Mesenchymal stem cell (in vitro differentiated cells and primary cell): ENCODE measurements at regions not wholly inside any gene's neighbourhood (a gene's known extent, or its start where the extent isn't known, plus 50 kb on each side); places are given as distances from the start of the nearest gene placed in this dataset.

ENCODE experiments used
- DNase-seq: peaks from one replicate; pipeline ENCODE4 v3.0.0-alpha.2; 2013
- H2AFZ ChIP-seq: one replicate; pipeline ENCODE4 v1.6.1; 2013; ENCODE audit warnings: low read depth, mild to moderate bottlenecking, control low read depth, inconsistent platforms, low read length, moderate library complexity
- H2AK5ac ChIP-seq: 2 replicates; pipeline ENCODE4 v1.6.1; 2013; ENCODE audit warnings: low read length, moderate library complexity, mild to moderate bottlenecking, inconsistent platforms; ENCODE audit not compliant: severe bottlenecking
- H2BK120ac ChIP-seq: one replicate; pipeline ENCODE4 v1.6.1; 2013; ENCODE audit warnings: low read depth, mild to moderate bottlenecking, inconsistent platforms, low read length, moderate library complexity
- H2BK12ac ChIP-seq, 2 experiments: one replicate each; pipeline ENCODE4 v1.6.1; 2013; ENCODE audit warnings: inconsistent platforms in 2 of 2, low read length in 2 of 2, mild to moderate bottlenecking in 2 of 2, moderate library complexity in 2 of 2, control low read depth in 1 of 2
- H2BK15ac ChIP-seq: one replicate; pipeline ENCODE4 v1.6.1; 2013; ENCODE audit warnings: mild to moderate bottlenecking, low read depth, inconsistent platforms; ENCODE audit not compliant: poor library complexity, severe bottlenecking
- H2BK5ac ChIP-seq: 2 replicates; pipeline ENCODE4 v1.6.1; 2013; ENCODE audit warnings: low read depth, mild to moderate bottlenecking, low read length, control low read depth, inconsistent platforms; ENCODE audit not compliant: poor library complexity, severe bottlenecking
- H3K14ac ChIP-seq, 2 experiments: one replicate each; pipeline ENCODE4 v1.6.1; 2013; ENCODE audit warnings: inconsistent platforms in 2 of 2, low read length in 2 of 2, control low read depth in 1 of 2, mild to moderate bottlenecking in 1 of 2, moderate library complexity in 1 of 2
- H3K18ac ChIP-seq, 2 experiments: one replicate each; pipeline ENCODE4 v1.6.1; 2013; ENCODE audit warnings: inconsistent platforms in 2 of 2, low read length in 2 of 2, control low read depth in 1 of 2, low read depth in 1 of 2, mild to moderate bottlenecking in 1 of 2
- H3K23ac ChIP-seq, 2 experiments: one replicate each; pipeline ENCODE4 v1.6.1; 2013; ENCODE audit warnings: inconsistent platforms in 2 of 2, low read length in 2 of 2, mild to moderate bottlenecking in 2 of 2, moderate library complexity in 2 of 2, control low read depth in 1 of 2
- H3K27ac ChIP-seq: 2 replicates; pipeline ENCODE4 v1.5.1; 2013; ENCODE audit warnings: mild to moderate bottlenecking, moderate library complexity, low read length, control low read depth, inconsistent platforms; ENCODE audit not compliant: poor library complexity, severe bottlenecking
- H3K27me3 ChIP-seq, 2 experiments: 2 replicates each; pipeline versions ENCODE4 v1.6.1 to v1.7.0; 2013; ENCODE audit warnings: low read length in 2 of 2, mild to moderate bottlenecking in 2 of 2, moderate library complexity in 2 of 2, control low read depth in 1 of 2, inconsistent platforms in 1 of 2; ENCODE audit not compliant: control insufficient read depth in 1 of 2, insufficient read depth in 1 of 2
- H3K36me3 ChIP-seq, 2 experiments: 2 replicates each; pipeline versions ENCODE4 v1.6.1 to v1.7.0; 2013; ENCODE audit warnings: low read length in 2 of 2, control low read depth in 1 of 2, inconsistent platforms in 1 of 2, low read depth in 1 of 2, mild to moderate bottlenecking in 1 of 2; ENCODE audit not compliant: insufficient read depth in 2 of 2, control insufficient read depth in 1 of 2
- H3K4ac ChIP-seq, 2 experiments: one replicate each; pipeline ENCODE4 v1.6.1; 2013; ENCODE audit warnings: inconsistent platforms in 2 of 2, low read length in 2 of 2, mild to moderate bottlenecking in 2 of 2, moderate library complexity in 2 of 2, control low read depth in 1 of 2, low read depth in 1 of 2
- H3K4me1 ChIP-seq: 2 replicates; pipeline ENCODE4 v1.6.1; 2013; ENCODE audit warnings: low read depth, low read length, control low read depth; ENCODE audit not compliant: control insufficient read depth, insufficient read depth
- H3K4me2 ChIP-seq: 2 replicates; pipeline ENCODE4 v1.6.1; 2013; ENCODE audit warnings: low read length, mild to moderate bottlenecking, inconsistent platforms; ENCODE audit not compliant: poor library complexity, severe bottlenecking
- H3K4me3 ChIP-seq, 2 experiments: 2 replicates each; pipeline versions ENCODE4 v1.5.1 to v1.7.0; 2013; ENCODE audit warnings: low read length in 2 of 2, mild to moderate bottlenecking in 2 of 2, control low read depth in 1 of 2, low read depth in 1 of 2; ENCODE audit not compliant: insufficient read depth in 1 of 2
- H3K79me1 ChIP-seq: replicated peaks from 2 replicates; pipeline ENCODE4 v1.6.1; 2013; ENCODE audit warnings: mild to moderate bottlenecking, control low read depth, low read length, inconsistent platforms; ENCODE audit not compliant: poor library complexity, severe bottlenecking
- H3K9ac ChIP-seq: 2 replicates; pipeline ENCODE4 v1.7.0; 2013; ENCODE audit warnings: mild to moderate bottlenecking, low read length, moderate library complexity
- H3K9me3 ChIP-seq: 2 replicates; pipeline ENCODE4 v1.7.0; 2013; ENCODE audit warnings: mild to moderate bottlenecking, low read length; ENCODE audit not compliant: control insufficient read depth
- H4K8ac ChIP-seq: one replicate; pipeline ENCODE4 v1.6.1; 2013; ENCODE audit warnings: inconsistent platforms, mild to moderate bottlenecking, low read length, moderate library complexity
- H4K91ac ChIP-seq: one replicate; pipeline ENCODE4 v1.6.1; 2013; ENCODE audit warnings: mild to moderate bottlenecking, low read length, inconsistent platforms
- WGBS: methylation state at CpG from one replicate; pipeline ENCODE4 v1.1.7; 2013; ENCODE audit warnings: mixed read lengths; 5-methylcytosine and 5-hydroxymethylcytosine counted together

DNA sequence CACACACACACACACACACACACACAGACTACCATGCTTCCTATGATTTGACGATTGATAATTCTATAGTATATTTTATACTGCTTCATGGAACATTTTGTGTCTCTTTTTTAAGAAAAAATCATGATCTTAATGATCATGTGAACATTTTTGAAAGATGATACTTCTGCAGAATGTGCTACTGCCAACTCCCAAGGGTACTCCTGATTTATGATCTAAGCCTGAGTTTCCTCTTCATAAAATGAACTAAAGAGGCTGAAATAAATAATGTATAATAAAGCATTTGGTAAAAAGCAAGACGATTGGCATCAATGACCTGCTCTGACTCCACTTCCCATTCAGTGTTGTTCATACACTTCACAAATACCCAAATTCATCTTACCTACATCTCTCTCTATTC lies 333.8 kb upstream of the RBMS3 start:
- Histone ChIP-seq H4K8ac (no peak overlapping the region), H3K4me1 (no peaks in the 10 kb centered on the region), H3K18ac (no peak overlapping the region), H2BK120ac (no peak overlapping the region), H3K79me1 (no peaks in the 10 kb centered on the region), H3K36me3 (no peaks in the 10 kb centered on the region), H2AFZ (no peak overlapping the region), H3K4me3 (no peak overlapping the region), H3K27me3 (no peaks in the 10 kb centered on the region), H2BK5ac (no peak overlapping the region), H3K4ac (no peak overlapping the region), H3K9ac (no peak overlapping the region), H3K4me2 (no peak overlapping the region), H3K23ac (no peak overlapping the region), H2BK15ac (no peak overlapping the region), H2BK12ac (no peak overlapping the region), H3K9me3 (no peaks in the 10 kb centered on the region), H2AK5ac (no peak overlapping the region), H3K27ac (no peak overlapping the region), H3K14ac (no peak overlapping the region), H4K91ac (no peak overlapping the region)
- WGBS: 92% methylated on average over 1 of the region's 2 CpGs
- DNase-seq: no peak

DNA sequence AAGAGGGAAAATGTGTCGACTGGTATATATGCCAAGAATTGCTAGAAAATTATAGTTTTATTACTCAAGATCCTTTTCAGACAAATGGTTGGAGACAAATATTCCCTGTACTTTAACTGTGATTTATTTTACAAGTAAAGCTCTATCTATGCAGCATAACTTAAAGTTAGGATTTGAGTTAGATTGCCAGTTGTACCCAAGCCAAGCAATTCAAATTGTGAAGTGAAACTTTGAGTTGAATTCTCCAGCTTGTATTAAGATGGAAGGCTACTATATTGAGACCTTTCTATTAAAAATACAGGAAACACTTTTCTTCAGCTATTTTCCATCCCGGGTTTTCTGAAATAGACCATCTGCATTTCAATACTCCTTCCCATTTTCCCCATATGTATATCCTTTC lies 333.1 kb upstream of the RBMS3 start:
- no peak overlapping the region for H3K23ac ChIP-seq
- no peaks in the 10 kb centered on the region for H3K79me1 ChIP-seq
- no peak overlapping the region for H4K8ac ChIP-seq
- H2BK15ac ChIP-seq: no peak overlapping the region
- no peak overlapping the region for H3K4ac ChIP-seq
- 100% methylated on average over 1 of the region's 2 CpGs for WGBS
- no peak overlapping the region for H3K4me3 ChIP-seq
- no peaks in the 10 kb centered on the region for H3K36me3 ChIP-seq
- no peak overlapping the region for H2BK5ac ChIP-seq
- H2AK5ac ChIP-seq: no peak overlapping the region
- H3K9me3 ChIP-seq: no peaks in the 10 kb centered on the region
- H3K9ac ChIP-seq: no peak overlapping the region
- no peak overlapping the region for H3K18ac ChIP-seq
- no peak overlapping the region for H3K4me2 ChIP-seq
- no peak for DNase-seq
- H3K27me3 ChIP-seq: no peaks in the 10 kb centered on the region
- no peaks in the 10 kb centered on the region for H3K4me1 ChIP-seq
- no peak overlapping the region for H2BK120ac ChIP-seq
- no peak overlapping the region for H2AFZ ChIP-seq
- H3K27ac ChIP-seq: no peak overlapping the region
- no peak overlapping the region for H3K14ac ChIP-seq
- no peak overlapping the region for H4K91ac ChIP-seq
- no peak overlapping the region for H2BK12ac ChIP-seq

DNA sequence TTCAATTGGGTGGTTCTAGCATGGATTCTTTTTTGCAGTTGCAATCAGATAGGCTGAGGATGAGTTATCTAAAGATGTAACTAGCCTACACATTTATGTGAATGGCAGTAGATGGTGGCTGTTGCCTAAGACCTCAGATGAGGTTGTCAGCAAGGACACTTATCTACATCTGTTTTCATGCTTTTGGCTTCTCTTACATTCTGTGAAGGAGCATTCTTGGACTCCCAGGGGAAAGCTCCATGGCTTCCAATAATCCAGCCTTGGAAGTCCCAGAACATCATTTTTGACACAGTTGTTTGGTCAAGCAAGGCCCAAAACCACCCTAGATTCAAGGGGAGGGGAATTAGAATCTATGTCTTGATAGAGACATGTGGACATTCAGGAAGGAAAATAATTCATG lies 332.2 kb upstream of the RBMS3 start:
- Histone ChIP-seq H2BK12ac (no peak overlapping the region), H3K4me3 (no peak overlapping the region), H2BK5ac (no peak overlapping the region), H3K9ac (no peak overlapping the region), H3K18ac (no peak overlapping the region), H3K4me2 (no peak overlapping the region), H2BK15ac (no peak overlapping the region), H2AK5ac (no peak overlapping the region), H3K27ac (no peak overlapping the region), H3K36me3 (no peaks in the 10 kb centered on the region), H2BK120ac (no peak overlapping the region), H3K14ac (no peak overlapping the region), H4K8ac (no peak overlapping the region), H3K4ac (no peak overlapping the region), H3K23ac (no peak overlapping the region), H3K27me3 (no peaks in the 10 kb centered on the region), H3K9me3 (no peaks in the 10 kb centered on the region), H4K91ac (no peak overlapping the region), H3K79me1 (no peaks in the 10 kb centered on the region), H2AFZ (no peak overlapping the region), H3K4me1 (no peaks in the 10 kb centered on the region)
- DNase-seq: no peak

DNA sequence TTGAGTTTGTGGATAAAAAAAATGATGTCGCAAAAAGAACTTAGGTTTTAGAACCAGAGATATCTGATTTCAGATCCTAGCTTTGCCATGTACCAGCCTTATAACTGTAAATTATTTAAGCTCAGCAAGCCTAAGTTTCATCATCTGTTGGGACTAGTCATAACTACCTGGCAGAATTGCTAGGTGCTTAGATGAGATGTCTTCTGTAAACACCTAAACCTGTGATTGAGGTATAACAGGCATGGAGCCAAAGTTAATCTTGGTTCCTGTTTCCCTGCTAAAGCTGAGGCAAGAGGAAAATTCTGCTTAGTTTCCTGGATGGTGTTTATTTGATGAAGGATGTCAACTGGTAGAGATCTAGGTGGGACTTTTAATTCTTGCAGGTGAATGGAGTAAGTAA lies 331.3 kb upstream of the RBMS3 start:
- Histone ChIP-seq H2AFZ (no peak overlapping the region), H4K91ac (no peak overlapping the region), H2BK12ac (no peak overlapping the region), H3K9ac (no peak overlapping the region), H3K18ac (no peak overlapping the region), H3K9me3 (no peaks in the 10 kb centered on the region), H3K14ac (no peak overlapping the region), H3K4me1 (no peaks in the 10 kb centered on the region), H3K4me2 (no peak overlapping the region), H2AK5ac (no peak overlapping the region), H3K79me1 (no peaks in the 10 kb centered on the region), H4K8ac (no peak overlapping the region), H3K23ac (no peak overlapping the region), H3K27ac (no peak overlapping the region), H3K4ac (no peak overlapping the region), H2BK15ac (no peak overlapping the region), H3K36me3 (no peaks in the 10 kb centered on the region), H2BK120ac (no peak overlapping the region), H2BK5ac (no peak overlapping the region), H3K4me3 (no peak overlapping the region), H3K27me3 (no peaks in the 10 kb centered on the region)
- DNase-seq: no peak
- no CpG with 5 or more reads among the region's 1 CpG for WGBS
